ENCODE measurements at regions not wholly inside any gene's neighbourhood (a gene's known extent, or its start where the extent isn't known, plus 50 kb on each side); places are given as distances from the start of the nearest gene placed in this dataset.

DNA sequence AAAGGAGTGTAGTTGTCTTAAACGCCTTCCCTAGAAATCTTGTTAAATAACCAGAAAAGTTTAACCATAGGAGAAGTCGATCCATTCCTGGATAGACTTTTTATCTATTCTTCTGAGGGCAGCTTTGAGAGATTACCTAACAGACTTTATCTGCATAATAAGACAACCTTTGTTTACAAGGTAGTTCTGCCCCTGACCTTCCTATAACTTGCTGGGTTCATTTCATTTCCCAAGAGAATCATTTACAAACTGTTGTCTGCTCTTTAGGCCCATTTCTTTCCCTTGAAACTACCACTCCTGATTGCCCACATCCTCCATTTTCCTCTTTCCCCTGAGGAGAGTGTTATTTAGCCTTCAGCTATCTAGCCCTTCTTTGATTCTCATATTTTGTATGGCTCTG lies 65.9 kb upstream of the VPS13A start:
- no peak for DNase-seq (ENCODE audit: low read depth in 2 of 2)
- H3K4me3 ChIP-seq (replicated peaks in 1 of 2; ENCODE audit: low read depth in 2 of 2, low read length in 2 of 2): no peak overlapping the region
- TF ChIP-seq, protein P1, sequence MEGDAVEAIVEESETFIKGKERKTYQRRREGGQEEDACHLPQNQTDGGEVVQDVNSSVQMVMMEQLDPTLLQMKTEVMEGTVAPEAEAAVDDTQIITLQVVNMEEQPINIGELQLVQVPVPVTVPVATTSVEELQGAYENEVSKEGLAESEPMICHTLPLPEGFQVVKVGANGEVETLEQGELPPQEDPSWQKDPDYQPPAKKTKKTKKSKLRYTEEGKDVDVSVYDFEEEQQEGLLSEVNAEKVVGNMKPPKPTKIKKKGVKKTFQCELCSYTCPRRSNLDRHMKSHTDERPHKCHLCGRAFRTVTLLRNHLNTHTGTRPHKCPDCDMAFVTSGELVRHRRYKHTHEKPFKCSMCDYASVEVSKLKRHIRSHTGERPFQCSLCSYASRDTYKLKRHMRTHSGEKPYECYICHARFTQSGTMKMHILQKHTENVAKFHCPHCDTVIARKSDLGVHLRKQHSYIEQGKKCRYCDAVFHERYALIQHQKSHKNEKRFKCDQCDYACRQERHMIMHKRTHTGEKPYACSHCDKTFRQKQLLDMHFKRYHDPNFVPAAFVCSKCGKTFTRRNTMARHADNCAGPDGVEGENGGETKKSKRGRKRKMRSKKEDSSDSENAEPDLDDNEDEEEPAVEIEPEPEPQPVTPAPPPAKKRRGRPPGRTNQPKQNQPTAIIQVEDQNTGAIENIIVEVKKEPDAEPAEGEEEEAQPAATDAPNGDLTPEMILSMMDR (IDR thresholded peaks at IDR 0.05; ENCODE audit: low read depth, low read length): no peak

DNA sequence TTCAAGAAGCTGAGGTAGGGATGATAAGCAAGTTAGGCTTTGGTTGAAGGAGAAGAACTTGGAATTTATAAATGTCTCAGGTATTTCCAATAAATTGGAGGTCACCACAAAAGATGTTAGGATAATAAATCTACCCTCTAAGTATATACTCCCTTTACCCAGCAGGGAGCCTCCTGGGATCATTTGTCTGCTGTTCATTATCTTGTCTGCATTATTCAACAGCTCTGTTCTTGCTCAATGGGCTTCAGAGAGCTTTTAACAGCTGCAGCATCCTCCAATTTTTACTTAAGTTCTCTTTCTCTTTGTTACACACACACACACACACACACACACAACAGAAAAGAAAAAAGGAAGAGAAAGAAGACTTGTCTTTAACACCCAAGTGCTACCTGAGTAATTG lies 51.7 kb upstream of the VPS13A start:
- TF ChIP-seq, protein P1 (IDR thresholded peaks at IDR 0.05; ENCODE audit: low read depth, low read length): no peak
- DNase-seq (ENCODE audit: low read depth in 2 of 2): no peak
- no peak overlapping the region for H3K4me3 ChIP-seq (replicated peaks in 1 of 2; ENCODE audit: low read depth in 2 of 2, low read length in 2 of 2)

DNA sequence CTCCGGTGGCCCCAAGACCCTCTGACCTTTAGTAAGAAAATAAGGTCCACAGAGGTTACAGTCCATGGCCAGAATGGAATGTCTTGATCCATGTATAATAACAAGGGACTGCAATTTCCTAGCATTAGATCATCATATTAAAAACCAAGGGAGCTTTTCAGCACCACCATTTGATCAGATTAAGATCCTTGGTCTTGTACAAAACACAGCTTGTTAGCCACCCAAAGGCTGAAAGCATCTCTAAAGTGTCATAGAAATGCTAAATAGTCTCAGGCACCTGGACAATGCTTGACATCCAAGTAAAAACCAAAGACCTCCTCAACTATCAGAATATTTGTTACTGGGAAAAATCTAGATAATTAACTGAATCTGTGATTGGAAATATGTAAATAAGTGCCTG lies 50.3 kb upstream of the VPS13A start:
- no peak for DNase-seq (ENCODE audit: low read depth in 2 of 2)
- H3K4me3 ChIP-seq (replicated peaks in 1 of 2; ENCODE audit: low read depth in 2 of 2, low read length in 2 of 2): no peak overlapping the region
- TF ChIP-seq, protein P1 (IDR thresholded peaks at IDR 0.05; ENCODE audit: low read depth, low read length): no peak
